ENCODE measurements at regions not wholly inside any gene's neighbourhood (a gene's known extent, or its start where the extent isn't known, plus 50 kb on each side); places are given as distances from the start of the nearest gene placed in this dataset.

DNA sequence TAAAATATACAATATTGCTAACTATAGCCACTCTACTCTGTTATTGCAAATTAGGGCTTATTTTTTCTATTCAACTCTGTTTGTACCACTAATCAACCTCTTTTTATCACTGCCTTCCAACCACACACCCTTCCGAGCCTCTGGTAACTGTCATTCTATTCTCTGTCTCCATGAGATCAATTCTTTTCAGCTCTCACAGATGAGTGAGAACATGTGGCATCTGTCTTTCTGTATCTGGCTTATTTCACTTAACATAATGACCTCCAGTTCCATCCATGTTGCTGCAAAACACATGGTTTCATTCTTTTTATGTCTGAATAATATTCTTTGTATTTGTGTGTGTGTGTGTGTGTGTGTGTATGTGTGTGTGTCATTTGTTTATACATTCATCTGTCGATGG is 350.1 kb upstream of the DACH1 start:
- DNase-seq = no peak

DNA sequence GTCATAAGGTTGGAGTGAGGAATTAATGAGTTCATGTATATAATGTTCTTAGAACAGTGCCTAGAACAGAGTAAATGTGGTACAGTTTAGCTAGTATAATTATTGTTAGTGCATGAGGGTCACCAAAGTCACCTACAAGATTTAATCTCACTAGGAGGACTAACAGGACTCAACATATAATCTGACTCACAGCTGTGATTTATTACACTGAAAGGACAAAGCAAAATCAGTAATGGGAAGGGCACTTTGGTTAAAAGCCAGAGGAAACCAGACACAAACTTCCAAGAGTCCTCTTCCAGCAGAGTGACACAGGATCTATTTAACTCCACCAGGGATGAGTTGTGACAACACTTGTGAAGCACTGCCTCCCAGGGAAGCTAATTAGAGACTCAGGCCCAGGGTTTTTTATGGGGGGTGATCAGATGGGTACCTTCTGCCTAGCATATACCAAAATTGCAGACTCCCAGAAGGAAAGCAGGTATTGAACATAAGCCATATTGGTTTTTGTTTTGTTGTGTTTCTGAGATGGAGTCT is 341.2 kb upstream of the DACH1 start:
- DNase-seq = no peak

DNA sequence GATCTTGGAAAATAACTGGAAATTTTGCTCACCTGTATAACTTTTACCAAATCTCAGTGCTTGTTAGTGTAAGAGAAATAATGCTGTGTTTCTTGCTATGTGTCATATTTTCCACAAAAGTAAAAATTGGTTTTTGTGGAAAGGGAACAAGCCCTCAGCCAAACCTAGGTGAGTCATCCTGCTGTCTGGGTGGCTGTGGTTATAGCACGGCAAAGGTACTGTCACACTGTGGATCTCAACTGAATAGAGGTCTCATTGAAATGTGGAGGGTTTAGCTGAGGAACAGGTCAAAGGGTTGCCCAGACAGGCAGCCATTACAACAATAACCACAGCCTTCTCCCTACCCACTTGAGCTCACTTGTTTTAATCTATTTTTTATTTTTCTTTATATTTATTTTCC is 338.8 kb upstream of the DACH1 start:
- DNase-seq = no peak

DNA sequence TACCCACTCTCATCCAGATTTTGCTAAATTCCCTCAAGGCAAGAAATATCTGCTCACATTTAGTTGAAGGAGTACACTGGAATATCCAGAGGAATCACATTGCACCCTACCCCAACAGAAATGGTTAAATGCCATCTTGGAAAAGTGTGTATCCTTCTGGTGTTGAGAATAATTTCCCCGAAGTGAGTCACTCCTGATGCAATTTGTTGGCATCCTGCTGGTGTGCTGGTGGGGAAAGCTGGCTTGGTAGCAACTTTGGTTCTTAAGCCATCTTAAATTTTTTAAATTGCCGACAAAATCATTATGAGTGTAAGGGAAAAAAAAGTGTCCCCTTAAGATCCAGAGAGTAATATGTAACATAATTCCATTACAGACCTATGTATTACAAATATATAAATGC is 337.3 kb upstream of the DACH1 start:
- DNase-seq = no peak

DNA sequence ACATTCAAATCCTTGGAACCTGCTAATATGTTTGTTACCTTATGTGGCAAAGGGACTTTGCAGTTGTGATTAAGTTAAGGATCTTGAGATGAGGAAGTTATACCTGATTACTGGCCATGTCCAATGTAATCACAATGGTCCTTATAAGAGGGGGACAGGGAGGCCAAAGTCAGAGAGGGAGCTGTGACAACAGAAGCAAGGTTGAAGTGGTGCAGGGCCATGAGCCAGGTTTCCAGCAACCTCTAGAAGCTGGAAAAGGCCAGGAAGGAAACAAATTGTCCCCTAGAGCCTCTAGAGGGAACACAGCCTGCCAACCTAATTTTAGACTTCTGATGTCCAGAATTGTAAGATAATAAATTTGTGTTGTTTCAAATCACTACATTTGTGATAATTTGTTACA is 334.7 kb upstream of the DACH1 start:
- no peak for DNase-seq

DNA sequence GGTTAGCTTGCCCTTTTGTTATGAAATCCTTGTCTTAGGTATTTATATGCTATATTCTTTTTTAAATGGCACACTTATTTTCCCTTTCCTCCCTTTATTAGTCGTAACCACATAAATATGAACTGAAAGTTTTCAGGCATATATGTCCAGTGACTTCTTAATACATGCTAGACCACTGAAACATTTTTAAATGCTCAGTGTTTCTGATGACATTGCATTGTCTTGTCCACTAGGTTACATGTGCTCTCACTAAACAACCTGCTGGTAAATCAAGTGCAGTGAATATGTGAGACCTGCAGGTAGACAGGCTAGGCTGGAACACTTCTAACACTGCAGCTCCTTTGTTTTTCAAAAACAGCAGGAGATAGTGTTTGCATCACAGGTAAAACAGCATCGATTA is 332.6 kb upstream of the DACH1 start:
- DNase-seq = no peak

DNA sequence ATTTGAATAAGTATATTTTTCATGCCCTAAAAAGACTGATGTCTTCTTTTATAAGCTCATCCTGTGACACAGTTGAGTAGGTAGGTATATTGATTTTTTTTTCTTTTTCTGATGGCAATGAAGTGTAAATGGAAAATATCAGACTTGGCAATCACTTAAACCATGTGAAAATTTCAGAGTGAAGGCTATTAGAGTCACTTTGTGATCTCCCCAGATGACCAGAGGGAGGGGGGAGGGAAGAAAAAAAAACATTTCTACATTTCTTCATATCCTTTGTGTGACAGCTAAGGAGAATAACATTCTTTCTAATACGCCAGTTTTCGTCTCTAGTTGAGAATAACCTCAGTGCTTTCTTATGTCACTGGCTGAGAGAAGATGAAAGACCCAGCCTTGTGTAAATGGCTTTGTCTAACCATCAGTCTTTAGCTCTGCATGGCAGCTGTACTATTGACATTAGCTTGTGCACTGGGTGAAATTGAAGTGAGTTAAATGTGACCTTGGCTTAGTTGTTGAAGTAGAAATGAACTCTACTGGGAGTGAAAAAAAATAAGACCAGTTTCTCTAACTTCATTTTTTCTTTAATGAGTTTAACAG is 332.1 kb upstream of the DACH1 start:
- DNase-seq = no peak

DNA sequence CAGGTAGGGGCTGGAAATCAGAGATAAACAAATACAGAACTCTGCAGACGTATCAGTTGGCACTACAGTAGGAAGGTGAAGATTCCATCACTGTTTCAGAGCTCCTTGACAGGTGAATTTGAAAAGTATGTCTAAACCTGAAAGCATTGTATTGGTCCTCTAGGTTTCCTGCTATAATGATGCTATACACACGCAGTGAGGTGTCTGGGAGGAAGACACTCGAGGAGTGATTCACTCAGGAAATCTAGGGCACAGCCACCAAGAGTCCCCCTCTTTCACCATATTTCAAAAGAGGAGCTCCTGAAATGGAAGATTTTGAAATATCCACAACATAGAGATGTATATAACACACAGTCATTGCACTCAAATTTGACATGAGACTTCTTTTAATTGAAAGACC is 331.0 kb upstream of the DACH1 start:
- DNase-seq = no peak

DNA sequence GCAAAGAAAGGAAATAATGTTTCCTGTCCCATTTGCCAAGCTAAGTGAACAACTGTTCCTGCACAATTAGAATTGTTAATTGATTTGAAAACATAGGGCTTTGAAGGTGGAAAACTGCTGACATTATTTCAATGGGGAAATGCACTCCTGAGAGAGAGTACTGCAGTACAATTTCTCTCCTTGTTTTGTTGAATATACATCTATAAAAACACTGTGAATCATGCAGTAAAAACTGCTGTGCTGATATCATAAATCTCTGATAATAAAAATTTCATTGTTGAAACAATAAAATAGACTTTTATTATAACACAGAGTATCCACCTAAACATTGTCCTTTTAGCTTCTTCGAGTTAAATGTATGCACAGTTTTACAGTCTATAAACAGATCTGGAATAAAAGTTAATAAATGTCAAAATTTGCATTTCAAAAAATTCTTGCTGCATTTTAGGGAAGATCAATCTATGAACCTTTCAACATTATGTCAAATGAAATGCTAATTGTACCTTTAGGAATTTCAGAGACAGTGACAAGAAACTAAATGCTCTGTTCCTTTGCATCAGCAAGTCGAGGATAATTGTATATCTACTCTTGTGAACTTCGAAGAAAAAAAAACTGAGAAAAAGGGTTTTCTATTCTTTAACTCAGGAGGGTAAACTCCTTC is 328.2 kb upstream of the DACH1 start:
- DNase-seq = no peak

DNA sequence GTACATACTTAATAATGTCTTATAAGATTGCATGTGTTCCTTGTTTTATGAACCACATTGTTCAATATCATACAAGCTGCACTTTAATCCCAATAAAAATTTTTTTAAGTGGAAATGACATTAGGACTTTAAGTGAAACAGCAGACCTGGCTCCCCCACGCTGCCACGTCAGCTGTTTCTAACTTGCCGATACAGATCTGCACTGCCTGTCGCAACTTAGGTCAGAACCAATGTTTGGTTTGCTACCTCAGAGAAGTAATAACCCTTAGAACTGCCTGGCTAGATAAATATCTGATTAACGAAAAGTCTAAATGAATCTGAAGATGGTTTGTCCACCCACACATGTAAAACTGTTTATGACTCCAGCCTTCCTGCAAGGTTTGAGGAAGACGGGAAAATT is 327.5 kb upstream of the DACH1 start:
- no peak for DNase-seq

DNA sequence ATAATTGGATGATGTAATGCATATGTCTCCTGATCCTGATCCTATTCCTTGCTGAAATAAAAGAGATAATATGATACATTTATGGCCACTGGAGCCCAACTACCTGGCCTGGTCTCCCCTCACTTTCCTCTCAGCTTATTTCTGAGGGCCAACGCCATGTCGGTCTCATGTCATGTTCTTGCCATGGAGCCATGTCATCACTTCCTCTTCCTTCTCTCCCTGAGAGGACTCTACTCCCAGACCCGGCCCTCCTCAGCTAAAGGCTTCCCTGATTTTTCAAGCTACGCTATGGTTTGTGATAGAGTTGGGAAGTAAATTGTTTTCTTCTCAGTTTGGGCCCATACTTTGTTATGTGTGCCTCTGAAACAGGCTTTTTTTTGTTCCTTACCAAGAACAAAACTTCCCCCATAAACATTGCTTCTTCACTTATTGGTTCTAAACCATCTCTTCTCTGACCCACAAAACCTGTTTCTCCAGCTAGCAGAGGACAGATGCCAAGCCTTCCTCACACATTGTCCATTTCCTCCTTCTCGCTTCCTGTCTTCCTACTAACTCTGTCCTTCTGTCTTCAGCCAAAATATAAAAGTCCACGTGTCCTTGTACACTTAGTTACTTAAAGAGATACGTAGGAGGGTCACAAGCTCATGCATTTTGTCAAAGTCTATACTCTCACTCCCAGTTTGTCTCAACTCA is 319.9 kb upstream of the DACH1 start:
- DNase-seq = no peak

DNA sequence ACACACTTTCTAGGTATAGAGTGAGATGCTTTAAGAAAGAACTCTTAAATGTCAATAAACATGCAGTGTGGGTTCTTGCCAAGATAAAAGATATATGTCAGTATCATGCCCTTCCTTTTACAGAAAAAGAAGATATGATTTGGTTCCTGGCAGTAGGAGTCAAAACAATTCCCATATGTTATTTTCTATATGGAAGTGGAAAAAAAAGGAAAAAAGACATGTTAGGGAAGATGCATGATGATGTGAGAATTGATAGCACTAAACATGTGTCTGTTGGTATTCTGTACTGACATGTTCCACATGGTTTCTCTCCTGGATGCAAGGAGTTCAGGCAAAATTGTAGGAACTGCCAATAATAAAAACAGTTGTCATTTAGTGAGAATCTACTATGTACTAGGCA is 318.8 kb upstream of the DACH1 start:
- DNase-seq = no peak

DNA sequence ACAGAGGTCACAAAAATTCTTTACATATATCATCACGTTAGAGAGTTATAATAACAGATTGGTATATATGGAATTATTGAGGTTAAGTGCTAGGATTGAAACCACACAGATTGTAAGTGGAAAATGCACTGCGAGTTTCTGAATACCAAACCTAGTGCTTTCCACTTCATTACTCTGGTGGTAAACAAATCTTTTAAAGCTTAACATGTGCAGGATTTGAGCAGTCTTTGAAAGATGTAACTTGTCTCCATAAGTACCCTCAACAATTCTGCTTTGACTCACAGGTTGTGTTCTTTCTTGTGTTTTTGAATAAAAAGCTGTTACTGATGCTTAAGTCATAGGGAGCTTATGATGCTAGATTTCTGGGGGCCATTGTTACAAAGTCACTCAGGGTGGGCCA is 314.7 kb upstream of the DACH1 start:
- DNase-seq = no peak

DNA sequence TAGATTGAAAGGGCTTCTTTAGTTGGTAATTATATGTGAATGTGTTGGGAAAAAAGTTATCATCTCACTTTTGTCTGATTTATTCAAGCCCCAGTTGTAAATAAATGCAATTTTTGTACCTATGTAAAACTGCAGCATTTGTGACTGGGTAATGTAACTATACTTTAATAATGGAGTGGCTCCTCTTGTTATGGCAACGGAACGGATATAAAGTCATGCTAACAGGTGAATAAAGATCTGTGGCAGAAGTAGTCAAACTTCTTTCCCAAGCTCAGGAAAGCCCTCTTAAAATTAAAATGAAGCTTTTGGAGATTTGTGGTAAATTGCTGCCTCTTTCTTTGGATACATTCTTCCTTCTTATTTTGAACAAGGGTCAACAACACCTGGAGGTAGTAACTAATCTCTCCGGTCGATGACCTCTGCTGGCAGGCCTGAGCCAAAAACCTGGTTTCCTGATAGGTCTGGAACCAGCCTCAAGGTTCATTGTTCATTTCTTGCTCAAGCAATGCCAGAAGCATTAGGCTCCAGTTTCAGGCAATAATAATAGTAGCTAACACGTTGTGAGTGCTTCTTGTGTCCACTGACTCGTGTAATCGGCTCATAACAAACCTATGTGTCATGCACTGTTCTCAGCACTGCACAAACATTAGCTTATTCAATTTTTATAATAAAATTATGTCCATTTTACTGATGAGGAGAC is 313.4 kb upstream of the DACH1 start:
- no peak for DNase-seq

DNA sequence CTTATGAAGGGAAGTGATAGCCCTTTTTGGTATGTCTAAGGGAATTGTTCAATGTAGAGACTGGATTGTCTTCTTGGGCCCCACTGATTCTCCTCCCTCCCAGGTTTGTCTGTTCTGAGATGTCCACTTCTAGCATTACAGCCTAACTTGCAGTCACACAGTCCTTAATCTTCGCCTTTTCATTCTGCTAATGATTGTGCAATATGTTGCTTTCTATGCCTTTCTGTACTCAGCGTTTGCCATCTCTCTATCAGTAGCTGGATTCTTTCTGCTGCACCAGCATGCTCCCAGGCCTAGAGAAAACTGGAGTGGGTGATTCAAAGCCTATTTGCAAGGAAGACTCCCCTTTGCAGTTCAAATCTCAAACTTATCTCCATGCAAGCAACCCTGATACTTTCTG is 307.5 kb upstream of the DACH1 start:
- no peak for DNase-seq

DNA sequence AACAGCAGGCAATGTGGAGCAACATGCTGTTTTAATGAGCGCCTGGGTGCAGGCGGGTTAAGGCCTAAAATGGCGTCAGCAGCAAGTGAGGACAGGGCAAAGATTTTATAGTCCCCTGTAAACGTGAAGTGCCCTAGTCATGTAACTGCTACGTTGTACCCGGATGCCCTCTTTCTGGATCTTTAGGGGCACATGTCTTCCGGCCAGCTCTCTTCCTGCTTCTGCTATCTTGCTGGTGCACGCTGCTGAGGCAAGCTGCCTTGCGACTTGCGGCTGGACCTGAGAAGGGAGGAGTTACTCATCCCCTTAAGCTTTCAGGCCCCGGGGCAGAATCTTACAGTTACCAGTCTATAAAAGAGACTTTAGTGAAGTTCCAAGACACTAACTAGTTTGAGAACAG is 303.6 kb upstream of the DACH1 start:
- DNase-seq = no peak

DNA sequence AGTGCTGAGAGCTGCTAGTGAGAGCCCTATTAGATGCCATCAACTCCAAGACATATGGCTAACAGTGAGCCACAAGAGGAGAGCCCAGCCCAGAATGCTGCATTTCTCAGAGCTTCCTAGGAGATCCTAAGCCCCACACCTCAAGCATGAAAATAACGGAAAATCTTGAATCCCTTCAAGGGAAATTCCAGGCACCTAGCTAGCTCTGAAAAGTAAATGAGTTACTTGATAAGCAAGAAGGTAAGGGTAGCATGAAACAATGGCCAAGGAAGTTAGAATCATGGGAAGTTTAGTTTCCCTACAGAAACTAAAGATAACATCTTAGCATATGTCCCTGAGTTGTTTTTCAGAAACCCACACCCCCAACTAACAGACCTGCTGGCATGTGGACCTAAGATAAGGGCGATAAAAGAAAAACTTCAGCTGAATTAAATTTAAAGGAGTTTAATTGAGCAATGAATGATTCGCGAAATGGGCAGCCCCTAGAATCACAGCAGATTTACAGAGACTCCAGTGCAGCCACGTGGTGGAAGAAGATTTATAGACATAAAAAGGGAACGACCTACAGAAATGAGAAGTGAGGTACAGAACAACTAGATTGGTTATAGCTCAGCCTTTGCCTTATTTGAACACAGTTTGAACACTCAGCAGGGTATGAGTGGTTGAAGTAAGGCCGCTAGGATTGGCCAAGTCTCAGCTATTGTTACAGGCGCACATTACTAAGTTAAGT is 301.3 kb upstream of the DACH1 start:
- no peak for DNase-seq

DNA sequence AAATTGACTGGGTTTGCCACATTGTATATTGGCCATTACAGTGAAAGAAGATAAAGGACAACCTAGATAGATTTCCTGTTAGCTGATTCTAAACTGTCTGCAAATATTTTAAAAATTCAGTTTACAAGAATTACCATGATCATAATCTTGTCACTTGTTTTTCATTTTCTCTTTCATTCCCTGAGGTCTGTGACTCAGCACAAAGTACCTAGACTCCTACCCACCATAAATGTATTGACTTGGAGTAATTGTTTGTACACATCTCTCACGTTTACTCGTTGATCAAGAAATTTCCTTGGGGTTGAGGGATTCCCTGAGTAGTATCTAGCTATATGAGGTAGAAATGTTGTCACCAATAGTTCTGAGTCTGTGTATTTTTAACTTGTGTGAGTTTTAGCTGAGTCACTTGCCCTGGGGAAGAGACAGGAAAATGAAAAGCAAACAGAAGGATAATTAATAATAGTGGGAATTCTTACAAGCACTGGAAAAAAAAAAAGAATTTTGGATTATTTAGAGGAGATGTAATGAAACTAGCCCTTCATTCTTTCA is 299.2 kb upstream of the DACH1 start:
- no peak for DNase-seq

DNA sequence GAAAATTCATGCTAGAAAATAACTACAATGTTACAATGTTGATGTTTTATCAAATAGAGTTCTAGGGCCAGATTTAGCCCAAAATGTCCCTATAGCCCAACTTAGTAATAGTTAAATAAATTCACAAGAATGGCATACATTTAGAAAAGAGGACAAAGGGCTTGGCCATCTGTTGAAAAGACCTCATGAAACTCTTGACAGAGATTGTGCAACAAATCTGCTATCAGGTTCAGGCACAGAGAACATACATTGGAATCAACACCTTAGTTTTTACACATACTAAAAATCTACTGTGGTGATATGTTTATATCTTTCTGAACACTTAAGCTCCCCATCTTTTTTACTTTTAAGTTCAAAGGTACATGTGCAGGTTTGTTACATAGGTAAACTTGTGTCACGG is 298.3 kb upstream of the DACH1 start:
- no peak for DNase-seq

DNA sequence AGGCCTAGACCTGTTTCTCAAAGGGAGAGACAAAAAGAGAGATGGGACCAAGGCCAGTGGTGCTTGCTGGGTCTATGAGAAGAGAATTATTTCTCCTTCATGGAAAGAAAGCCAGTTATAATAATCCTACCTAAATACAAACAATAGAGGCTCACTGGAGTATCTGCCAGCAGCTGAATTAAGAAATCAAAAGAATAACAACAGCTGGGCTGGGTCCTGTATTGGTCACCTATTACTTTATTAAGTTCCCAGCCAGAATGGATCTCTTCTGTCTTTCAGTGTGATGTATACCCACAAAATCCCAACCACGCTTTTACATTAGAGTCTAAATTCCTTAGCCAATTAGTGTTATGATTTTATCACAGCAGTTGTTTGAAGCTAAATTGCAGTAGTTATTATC is 297.8 kb upstream of the DACH1 start:
- no peak for DNase-seq

DNA sequence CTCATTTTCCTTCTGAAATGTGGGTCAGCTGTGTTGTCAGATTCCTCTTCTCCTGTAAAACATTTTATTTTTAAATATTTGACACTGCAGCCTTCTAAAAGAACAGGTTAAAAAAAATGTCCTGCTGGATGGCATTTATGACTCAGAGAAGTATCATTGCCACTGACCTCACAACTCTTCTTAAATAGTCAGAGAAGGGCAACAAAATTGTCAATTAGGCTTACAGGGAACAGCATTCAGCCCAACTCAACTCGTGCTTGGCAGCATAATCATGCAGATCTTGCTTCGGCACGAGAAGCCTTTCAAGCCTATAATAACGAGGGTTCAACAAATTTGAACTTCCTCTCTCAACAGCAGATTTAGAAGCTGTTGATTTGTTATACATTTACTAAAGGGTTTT is 296.7 kb upstream of the DACH1 start:
- DNase-seq = no peak

DNA sequence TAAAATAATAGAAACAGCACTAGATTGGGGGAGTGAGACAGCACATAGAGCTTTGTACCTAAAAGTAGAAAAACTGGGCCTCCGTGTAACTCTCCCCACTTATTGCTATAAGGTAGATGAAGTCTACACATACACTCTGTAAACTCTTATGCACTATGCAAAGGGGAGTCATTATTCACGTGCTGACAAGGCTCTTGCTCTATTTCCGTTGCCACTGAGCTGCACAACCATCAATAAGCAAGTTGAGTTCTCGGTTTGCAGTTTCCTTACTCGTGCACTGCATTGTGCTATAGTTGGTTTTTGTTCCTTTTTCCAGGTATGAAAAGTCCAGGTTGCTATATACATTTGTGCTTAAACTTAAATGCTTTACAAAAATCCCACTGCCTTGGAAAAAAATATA is 294.0 kb upstream of the DACH1 start:
- DNase-seq = no peak

DNA sequence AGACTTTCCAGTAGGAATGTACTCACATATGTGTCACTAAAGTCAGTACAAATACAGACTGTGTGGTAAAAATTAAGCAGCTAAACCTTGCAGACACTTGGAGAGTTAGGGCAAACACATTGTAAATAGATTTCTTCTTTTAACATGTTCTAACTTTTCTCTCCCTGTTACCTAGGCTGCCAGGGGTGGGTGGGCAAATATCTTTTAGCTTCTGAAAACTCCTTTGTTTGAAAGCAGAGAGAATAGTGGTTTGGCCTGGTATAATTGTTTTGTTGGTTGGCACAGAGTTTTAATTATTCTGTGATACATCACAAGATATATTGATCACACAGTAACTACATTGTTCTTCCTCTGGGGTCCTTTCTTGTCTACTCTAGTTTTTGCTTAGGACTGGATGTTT is 289.8 kb upstream of the DACH1 start:
- DNase-seq = no peak
